PC-3 (cell line): ENCODE measurements at regions not wholly inside any gene's neighbourhood (a gene's known extent, or its start where the extent isn't known, plus 50 kb on each side); places are given as distances from the start of the nearest gene placed in this dataset.

Source experiments
- CTCF ChIP-seq: fragments of 300-600 bp; sonication (generic); conservative IDR thresholded peaks from 2 replicates; pipeline ENCODE4 v1.5.1; 2017; ENCODE audit warnings: antibody characterized with exemption, low read depth, mild to moderate bottlenecking, low read length
- EZH2 ChIP-seq: fragments of 300-600 bp; sonication (generic); IDR thresholded peaks from one replicate; pipeline ENCODE4 v1.6.1; 2017; ENCODE audit warnings: antibody characterized with exemption, mild to moderate bottlenecking, low read length; ENCODE audit not compliant: unreplicated experiment
- EZH2phosphoT487 ChIP-seq: fragments of 300-600 bp; sonication (generic); IDR thresholded peaks from 2 replicates; pipeline ENCODE4 v1.6.1; 2018; ENCODE audit warnings: mild to moderate bottlenecking, antibody characterized with exemption, low read length, borderline replicate concordance

- no peak for TF ChIP-seq CTCF
- TF ChIP-seq EZH2, result no peak
- no peak for TF ChIP-seq EZH2phosphoT487
Measured at GRCh38 chr2:7417845-7418742, 500.9 kb downstream of the RNF144A start.
